NCI-H526 treated with DMSO at 0.1 percent for 48 hours (cell line): ENCODE measurements at regions not wholly inside any gene's neighbourhood (a gene's known extent, or its start where the extent isn't known, plus 50 kb on each side); places are given as distances from the start of the nearest gene placed in this dataset.

Experiments
- DNase-seq: peaks from one replicate; lab custom pipeline; 2025; lab: John Stamatoyannopoulos, UW

DNA sequence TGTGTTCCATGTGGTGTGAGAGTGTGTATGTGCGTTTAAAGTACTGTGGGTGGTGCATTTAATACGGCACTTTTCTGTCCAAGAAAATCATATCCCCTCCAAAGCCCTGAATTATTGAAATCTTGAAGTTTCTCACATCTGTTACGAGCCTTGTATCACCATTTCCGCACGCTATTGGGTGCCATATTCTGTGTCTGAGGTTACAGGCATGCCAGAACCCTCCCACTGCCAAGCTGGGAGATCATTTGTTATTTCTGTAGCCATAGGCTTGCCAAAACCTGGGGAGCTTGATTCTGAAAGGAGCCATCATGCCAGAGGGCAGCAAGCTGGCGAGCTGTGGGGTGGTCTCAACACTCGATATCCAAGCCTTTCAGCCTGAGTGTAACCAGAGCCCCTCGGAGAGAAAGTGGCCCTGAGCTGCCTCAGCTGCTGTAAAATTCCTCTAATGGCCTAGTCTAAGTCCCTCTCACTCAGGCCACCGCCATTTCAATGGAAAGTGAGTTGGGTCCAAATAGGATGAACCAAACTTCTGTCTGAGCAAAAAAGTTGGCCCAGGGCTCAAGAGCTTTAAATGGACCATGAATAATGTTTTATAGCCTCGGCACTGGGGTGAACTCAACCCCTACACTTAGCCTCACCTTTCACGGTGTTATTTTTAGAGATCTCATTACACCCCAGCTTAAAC, 298.4 kb upstream of the DUSP10 start:
- DNase-seq: no peak

DNA sequence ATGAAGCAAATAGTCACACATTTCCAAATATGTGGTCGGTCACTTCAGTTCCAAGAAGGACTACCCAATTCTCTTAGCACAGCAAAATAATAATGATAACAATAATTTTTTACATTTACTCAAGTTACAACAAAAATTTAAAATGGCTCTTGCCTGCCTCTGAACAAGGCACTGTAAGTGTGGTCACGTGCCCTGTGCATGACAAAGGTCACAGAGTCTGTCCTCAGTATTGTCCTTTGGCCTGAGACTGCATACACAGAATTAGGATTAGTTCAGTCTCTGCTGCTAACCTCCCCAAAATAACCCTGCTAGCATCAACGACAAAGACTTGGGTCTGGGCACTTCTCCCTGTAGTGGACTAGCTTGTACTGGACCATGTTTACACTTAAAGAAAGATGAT, 297.1 kb upstream of the DUSP10 start:
- no peak for DNase-seq

DNA sequence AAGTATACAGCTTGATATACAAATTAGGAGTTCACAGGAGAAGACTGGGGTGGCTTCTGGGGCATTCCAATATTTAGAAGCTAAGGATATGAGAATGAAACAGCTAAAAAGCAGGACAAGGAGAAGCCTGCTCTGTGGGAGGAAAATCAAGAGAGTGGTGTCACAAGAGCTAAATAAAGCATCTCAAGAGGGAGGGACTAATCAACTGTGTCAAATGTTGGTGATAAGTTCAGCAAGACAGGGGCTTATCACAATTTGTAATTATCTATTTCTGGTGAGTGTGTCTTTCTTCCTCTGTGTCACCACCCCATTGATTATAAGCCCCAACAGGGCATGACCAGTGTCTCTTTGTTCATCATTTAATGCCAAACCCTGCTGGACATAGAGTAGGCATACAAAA, 295.8 kb upstream of the DUSP10 start:
- DNase-seq: no peak

DNA sequence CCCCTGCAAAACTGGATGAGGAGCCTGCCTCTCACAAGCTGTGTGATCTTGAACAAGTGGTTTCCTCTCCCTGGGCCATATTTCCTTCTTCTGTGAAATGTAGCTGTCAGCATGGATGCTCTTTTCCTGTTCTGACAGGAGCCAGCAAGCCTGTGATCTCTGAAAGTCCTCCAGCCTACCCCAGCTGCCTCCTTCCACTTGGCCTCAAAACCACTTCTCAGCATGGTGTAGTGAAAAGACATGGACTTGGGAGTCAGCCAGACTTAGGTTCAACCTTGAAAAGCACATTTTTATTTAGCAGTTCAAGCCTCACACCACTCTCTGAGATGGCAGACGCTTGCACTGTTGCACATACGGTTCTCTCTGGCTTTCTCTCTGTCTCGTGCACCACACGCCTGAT, 292.9 kb upstream of the DUSP10 start:
- no peak for DNase-seq

DNA sequence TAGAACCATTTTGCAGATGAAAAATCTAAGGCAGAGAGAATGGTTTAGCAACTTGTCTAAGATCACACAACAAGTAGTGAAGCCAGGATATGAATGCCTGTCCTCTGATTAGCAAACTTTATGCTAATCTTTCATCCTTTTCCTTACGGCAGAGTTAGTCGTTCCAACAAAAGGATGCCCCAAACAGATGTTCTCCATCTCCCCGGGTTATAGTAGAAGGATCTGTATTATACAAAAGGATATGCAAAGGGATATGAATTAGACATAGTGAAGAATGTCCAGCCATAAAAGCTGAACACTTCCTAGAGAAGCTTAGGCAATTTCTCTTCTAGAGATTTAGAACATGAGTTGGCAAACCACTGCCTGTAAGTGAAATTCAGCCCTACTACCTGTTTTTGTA, 291.6 kb upstream of the DUSP10 start:
- no peak for DNase-seq

DNA sequence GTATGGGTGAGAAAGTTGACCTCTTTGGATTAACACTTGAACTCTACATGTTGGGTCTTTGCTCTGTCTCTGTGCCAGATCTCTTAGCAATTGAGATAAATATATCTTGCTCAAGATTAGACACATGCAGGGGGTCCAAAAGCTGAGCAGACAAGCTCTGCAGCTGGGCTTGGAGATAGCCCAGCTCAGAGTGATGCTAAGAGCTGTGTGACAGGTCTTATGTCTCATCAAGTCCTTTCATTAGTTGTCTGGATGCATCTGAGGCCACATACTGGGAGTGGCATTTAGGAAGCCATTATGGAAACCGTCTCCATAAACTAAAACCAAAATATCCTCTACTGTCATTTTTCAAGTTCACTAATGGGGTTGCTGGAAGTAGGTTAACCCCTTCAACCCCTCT, 289.4 kb upstream of the DUSP10 start:
- no peak for DNase-seq

DNA sequence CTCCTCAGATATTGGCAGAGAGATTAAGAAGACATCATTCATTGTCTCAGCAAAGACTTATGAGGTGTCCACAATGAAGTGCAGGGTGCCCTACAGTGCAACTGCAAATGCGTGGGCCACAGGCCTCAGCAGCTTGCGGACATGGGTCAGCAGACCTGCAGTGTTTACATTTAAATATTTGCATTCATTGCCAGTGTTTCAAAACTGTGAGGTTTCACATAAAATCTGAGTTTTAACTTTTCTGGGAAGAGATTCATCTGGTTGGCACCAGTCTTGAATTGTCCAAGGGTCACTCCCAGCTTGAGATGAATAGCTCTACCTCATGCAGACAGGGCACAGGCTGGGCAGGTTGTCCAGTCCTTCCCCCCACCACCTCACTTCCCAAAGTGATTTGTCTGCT, 286.8 kb upstream of the DUSP10 start:
- DNase-seq: no peak

DNA sequence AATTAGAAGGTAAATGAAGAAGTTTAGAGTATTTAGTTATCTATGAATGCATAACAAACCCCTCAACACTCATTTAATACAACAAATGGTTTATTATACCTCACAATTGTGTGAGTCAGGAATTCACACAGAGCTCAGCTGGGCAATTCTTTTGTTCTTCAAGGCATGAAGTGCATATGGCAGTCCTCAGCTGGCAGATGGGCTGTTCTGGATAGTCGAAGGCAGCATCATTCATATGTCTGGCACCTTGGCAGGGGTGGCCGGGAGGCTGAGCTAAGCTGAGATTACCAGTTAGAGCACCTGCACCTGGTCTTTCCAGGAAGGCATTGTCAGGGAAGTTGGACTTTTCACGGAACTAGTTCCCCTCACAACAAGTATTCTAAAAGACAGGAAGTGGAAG, 286.2 kb upstream of the DUSP10 start:
- DNase-seq: no peak

DNA sequence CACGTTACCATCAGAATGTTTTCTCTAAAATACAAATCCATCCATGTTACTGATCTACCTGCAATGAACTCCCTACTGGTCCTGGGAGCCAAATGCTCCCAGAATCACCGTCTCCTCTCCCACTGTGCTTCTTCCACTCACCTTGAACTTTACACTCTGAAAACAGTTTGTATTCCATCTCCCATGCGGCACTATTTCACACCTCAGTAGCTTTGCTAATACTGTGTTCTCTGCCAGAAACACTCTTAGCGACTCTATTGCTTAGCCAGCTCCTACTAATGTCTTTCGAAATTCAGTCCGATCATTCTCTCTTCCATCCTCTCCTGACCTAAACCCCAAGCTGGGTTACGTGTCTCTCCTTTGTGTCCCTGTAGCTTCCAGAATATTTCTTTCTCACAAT, 284.4 kb upstream of the DUSP10 start:
- DNase-seq: no peak

DNA sequence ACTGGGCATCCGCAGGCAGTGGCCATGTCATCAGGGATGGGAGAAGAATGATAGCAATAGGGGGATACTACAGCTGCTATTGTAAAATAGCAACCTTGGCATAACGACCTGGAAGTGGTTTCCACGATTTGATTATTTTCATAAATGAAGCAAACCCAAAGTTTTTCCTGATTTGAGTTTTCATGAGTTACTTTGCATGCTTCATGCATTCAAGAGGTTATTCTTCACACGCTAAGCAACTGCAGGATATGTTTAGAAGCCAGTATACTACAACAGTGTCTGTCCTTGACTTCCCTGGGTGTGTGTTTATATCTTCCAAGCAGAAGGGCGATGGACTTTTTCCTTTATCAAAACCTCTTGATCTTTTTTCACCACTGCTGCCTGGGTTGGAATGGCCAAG, 281.1 kb upstream of the DUSP10 start:
- no peak for DNase-seq

DNA sequence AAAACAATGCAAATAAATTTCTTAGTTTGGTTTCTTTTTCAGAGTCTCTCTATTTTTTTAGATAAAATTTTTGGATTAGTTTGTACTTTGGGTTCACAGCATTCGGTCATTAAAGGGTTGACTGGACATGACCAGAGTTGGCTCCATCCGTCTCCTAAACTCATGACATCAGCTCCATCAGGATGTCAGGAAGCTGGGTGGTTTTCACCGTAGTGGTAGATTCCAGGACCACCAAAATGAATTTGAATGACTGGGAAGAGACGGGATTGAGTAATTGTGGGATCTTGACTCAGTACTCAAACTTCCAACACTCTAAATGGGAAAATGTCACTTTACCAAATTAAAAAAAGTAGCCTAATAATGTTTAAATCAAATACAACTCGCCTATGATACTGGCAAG, 279.2 kb upstream of the DUSP10 start:
- DNase-seq: no peak

DNA sequence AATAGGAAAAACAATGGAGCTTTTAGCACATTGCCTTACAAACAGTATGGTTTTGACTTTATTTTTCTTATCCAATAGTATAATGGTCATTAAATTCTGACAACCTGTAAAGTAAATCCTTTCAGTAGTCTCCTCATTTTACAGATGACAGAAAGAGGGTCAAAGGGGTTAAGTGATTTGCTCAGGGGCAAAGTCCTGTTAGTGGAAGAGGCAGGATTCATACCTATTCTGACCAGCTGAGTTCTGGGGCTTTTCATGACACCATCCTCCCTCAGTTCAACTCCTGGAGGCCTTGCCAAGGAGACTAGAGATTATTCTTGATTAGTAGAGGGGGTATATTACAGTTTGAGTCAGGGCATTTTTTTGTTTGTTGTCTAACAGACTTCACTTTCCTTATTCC, 278.7 kb upstream of the DUSP10 start:
- no peak for DNase-seq

DNA sequence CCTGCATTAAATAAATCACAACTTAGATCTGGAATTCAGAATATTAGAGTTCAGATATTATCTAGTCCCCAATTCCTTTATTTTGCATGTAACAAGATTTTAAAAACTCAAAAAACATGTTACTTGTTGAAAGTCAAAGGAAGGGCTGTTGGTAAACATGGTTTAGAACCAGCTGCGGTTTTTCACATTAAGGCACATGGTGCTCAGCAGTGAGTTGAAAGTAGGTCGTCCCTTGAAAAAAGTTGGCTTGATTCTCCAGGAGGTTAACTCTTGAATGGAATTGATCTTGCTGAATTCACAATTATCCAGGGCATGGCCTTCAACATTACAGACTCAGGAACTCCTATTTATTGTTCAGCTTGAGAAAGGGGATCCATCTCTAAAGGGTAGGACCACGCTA, 277.1 kb upstream of the DUSP10 start:
- no peak for DNase-seq

DNA sequence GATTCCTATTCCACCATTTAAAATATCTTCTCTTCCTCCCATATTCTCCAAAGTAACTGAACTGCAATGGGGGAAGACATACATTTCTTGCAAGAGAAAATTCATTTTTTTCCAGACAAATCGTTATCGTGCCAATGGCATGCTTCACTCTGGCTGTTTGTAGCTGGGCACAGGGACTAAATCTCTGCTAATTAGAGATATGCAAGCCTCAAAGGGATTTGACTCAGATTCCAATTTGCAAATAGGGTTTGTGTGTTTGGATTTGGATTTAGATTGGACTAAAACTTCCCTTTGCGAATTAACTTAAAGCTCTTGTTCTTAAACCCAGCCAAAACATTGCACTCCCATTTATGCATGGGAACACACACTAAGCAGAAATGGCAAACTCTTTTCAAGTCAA, 276.2 kb upstream of the DUSP10 start:
- no peak for DNase-seq

DNA sequence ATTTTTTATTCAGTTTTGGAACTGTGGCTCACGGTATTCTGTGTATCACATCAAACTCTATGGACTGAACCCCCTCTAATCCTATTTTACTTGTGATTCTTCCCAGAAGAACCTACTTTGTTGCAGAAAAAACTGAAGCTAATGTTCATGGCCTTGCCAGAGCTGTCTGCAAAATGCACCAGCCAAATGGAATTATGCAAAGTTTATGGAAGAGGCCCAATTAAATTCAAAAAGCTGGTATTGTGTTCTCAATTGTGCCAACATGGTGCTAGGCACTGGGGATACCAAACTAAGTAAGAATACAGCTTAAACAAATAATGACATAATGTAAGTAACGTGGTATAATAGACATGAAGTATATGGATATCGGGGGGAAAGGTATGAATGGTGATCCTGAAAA, 273.8 kb upstream of the DUSP10 start:
- DNase-seq: no peak

DNA sequence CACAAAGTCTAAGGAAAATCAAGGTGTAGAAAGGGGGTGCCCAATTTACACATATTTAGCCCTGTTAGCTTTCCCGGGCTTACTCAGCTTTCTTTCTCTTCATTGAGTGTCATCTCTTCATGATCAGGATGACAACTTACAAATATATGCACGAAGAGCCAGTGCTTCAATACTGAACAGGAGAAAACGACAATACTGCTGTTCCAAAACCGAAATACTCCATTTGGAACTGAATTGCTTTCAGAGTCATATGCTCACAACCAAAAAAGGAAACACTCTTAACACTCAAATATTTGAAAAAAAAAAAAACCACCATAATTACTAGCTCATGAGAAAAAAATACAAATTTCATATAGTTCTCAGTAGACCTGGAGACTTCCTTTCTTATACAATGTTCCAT, 272.1 kb upstream of the DUSP10 start:
- DNase-seq: no peak

DNA sequence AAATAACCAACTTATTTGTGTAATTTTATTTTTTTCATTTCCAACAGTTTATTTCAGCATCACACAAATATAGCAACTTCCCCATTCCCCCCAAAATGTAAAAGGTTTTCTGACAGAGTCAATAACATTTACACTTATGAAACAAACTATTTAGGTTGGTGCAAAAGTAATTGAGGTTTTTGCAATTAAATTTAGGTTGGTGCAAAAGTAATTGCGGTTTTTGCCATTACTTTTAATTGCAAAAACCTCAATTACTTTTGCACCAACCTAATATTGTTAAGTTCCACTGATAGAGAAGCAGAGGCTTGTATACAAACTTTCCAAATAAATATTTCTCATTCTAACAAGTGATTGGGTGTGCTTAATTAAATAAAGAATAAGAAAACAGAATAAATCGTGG, 270.9 kb upstream of the DUSP10 start:
- no peak for DNase-seq

DNA sequence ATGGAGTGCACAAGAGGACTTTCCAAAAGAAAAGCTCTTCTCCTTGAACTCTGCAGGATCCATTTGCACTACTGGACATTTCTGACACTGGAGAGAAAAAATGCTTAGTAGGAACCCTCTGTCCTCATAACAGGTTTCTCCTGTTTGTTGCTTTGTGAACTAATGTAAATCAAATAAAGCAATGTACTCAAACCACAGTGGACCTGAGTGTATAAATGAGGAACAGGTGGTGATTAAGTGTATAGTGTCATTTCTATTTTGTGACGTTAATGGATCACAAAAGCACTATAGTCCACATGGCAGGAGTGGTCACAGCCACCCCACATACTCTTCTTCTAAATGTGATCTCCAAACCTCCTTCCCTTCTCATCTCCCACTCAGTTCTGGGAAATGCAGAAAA, 268.4 kb upstream of the DUSP10 start:
- DNase-seq: no peak

DNA sequence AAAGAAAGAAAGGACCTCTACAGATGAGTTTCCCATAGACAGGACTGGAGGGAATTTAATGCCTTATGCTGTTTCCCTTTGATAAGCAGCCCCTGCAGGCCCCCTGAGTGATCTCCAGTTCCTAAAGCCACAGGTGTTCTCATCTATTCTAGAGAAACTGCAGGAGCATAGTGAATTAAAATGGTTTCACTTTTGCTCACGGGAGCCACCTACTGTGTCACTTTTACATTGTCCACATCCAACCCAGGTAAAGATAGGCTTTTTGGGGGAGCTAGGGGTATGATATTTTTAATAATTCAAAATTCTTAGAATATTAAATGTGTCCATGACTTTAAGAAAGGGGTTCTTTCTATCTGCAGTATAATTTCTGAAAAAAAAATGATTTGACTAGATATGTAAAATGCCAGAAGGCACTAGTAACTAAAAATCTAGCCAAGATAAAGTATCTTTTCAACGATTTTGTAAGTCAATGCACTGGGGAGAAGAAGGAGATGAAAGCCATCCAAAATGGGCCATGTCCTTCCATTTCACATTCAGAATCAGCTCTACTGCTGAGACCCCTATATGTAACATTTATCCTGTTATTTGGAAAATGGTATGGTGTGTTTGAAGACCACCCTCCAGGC, 267.3 kb upstream of the DUSP10 start:
- DNase-seq: no peak

DNA sequence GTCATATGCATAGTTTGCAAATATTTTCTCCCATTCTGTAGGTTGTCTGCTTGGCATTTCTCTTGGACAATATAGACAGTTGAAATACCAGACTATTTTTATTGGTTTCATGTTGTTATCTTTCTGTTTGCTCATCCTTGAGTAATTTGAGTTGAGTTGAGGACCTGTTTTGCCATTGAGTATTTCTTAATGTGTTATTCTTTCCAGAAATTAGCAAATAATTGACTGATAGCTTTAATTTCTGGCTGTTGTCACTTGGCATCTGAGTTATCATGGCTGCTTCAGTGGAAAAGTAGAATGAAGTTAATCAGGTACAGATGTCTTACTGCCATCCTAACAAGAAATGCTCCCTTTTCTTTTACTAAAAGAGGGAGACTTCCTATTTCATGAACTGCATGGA, 264.8 kb upstream of the DUSP10 start:
- no peak for DNase-seq

DNA sequence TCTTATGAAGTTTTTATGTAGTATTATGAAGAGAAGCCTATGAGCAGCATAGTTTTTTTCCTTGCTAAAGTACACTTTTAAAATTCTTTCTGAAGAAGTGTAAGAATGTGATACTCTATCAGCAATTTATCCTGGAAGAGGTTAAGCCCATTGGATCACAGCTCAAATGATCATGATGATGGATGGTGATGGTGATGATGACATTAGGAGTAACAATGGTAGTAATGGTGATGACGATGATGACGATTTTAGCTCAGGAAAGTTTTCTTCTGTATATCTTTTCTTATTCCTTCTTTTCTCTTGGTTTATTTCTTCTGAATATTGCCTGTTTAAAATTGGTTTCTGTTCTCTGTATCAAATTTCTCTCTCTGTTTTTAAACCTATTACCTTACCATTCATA, 262.9 kb upstream of the DUSP10 start:
- no peak for DNase-seq

DNA sequence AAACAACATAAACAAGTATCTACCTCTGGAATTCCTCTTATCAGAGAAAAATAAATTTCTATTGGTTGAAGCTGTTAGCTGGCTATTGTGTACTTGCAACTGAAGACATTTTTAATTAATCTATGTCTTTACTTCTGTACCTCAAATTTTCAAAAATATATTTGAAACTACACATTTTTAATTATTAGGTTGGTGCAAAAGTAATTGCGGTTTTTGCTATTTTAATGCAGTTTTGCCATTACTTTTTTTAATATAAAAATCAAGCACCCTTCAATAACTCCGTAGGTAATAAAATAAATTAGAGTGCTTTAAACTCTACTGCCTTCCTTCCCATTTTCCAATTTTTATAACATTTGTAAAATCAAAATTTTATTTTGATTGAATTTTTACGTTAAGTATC, 262.1 kb upstream of the DUSP10 start:
- DNase-seq: no peak

DNA sequence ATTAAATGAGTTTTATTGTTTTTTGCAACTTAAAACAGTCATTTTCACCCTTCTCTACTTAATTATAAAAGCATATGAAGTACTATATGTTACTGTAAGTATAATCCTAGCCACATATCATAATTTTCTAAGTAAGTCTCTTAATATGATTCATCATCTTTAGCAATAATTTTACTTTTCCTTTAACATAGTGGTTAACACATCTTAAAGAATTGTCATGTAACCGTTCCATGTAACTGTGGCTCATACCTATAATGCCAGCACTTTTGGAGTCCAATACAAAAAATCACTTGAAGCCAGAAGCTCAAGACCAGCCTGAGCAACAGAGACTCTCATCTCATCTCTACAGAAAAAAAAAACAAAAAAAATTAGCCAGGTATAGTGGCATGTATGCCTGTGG, 260.6 kb upstream of the DUSP10 start:
- DNase-seq: no peak

DNA sequence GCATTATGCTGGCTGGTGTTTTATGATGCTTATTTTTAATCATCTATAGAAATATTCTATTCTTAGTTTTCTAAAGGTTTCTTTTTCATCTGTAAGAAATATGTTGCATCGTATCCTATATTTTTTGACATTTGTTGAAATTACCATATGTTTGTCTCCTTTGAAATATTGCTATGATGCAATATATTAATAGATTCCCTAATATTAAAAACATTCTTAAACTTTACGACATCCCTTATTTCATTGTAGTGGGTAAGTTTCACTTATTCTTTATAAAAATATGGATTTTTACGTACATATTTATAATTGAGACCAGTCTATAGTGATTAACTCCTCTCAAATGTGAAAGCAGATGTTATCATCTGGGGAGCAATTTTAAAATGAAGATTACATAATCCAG, 258.2 kb upstream of the DUSP10 start:
- no peak for DNase-seq
